Neural progenitor cell (in vitro differentiated cells): ENCODE measurements at regions not wholly inside any gene's neighbourhood (a gene's known extent, or its start where the extent isn't known, plus 50 kb on each side); places are given as distances from the start of the nearest gene placed in this dataset.

ENCODE experiments used
- CTCF ChIP-seq: fragments of 200-600 bp; sonication (generic); IDR thresholded peaks from 2 replicates; pipeline ENCODE4 v1.5.1; 2017; ENCODE audit warnings: antibody characterized with exemption, mild to moderate bottlenecking
- EZH2 ChIP-seq: fragments of 200-600 bp; sonication (generic); IDR thresholded peaks from 2 replicates; pipeline ENCODE4 v1.6.1; 2017; ENCODE audit warnings: antibody characterized with exemption, mild to moderate bottlenecking, moderate library complexity

GRCh38 chr12:34598851-34599529, 576.7 kb downstream of the ALG10 start:
- TF ChIP-seq EZH2 (no peak), CTCF (no peak)
